Mesothelial cell of epicardium (in vitro differentiated cells): ENCODE measurements at regions not wholly inside any gene's neighbourhood (a gene's known extent, or its start where the extent isn't known, plus 50 kb on each side); places are given as distances from the start of the nearest gene placed in this dataset.

ENCODE experiments used
- DNase-seq, 2 experiments: peaks; one replicate each; pipeline ENCODE4 v3.0.0; 2021; ENCODE audit warnings: low spot score in 2 of 2; ENCODE audit not compliant: unreplicated experiment in 2 of 2
- H3K27ac Mint-ChIP-seq: 2 replicates; pipeline ENCODE4 v1.8.0; 2021; ENCODE audit warnings: mixed read lengths
- H3K27me3 Mint-ChIP-seq: 2 replicates; pipeline ENCODE4 v1.8.0; 2021; ENCODE audit warnings: low read depth, mixed read lengths
- H3K36me3 Mint-ChIP-seq: 2 replicates; pipeline ENCODE4 v1.8.0; 2021; ENCODE audit warnings: mixed read lengths
- H3K4me1 Mint-ChIP-seq: 2 replicates; pipeline ENCODE4 v1.8.0; 2021; ENCODE audit warnings: mixed read lengths
- H3K4me3 Mint-ChIP-seq: 2 replicates; pipeline ENCODE4 v1.8.0; 2021; ENCODE audit warnings: mild to moderate bottlenecking, moderate library complexity, mixed read lengths
- H3K9me3 Mint-ChIP-seq: 2 replicates; pipeline ENCODE4 v1.8.0; 2021; ENCODE audit warnings: mixed read lengths
- TF ChIP-seq, protein P1 (sequence below): fragments of 200-600 bp; sonication (generic); IDR thresholded peaks from one replicate; pipeline ENCODE4 v1.5.0; 2021; ENCODE audit warnings: antibody characterized with exemption; ENCODE audit not compliant: unreplicated experiment

DNA sequence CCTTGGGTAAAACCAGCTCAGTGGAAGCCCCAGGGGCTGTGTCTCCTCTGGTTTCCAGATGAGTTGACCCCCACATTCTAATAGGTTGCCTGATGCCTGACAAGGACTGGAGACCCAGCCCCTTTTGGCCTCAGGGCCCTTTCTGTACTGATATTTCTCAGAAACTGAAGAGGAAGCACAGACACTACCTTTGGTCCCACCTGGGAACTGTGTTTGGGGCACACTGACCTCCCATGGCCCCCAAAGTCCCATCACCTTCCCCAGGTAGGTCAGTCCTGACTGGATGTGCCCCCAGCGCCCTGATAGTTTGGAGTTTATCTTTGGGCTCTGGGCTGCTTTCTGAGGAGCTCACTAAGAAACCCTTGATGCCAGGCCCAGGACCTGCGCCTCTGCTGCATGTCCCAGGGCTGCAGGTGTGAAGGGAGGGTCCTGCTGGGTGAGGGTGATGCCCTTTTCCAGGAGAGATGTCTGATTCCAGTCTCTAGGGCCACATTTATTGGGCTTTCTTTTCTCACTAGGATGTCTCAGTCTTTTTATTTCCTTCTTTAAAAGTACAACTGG, 106.7 kb downstream of the GGTLC2 start:
- H3K27me3 Mint-ChIP-seq: peaks cover 62% of the 10 kb centered on the region
- TF ChIP-seq, protein P1, sequence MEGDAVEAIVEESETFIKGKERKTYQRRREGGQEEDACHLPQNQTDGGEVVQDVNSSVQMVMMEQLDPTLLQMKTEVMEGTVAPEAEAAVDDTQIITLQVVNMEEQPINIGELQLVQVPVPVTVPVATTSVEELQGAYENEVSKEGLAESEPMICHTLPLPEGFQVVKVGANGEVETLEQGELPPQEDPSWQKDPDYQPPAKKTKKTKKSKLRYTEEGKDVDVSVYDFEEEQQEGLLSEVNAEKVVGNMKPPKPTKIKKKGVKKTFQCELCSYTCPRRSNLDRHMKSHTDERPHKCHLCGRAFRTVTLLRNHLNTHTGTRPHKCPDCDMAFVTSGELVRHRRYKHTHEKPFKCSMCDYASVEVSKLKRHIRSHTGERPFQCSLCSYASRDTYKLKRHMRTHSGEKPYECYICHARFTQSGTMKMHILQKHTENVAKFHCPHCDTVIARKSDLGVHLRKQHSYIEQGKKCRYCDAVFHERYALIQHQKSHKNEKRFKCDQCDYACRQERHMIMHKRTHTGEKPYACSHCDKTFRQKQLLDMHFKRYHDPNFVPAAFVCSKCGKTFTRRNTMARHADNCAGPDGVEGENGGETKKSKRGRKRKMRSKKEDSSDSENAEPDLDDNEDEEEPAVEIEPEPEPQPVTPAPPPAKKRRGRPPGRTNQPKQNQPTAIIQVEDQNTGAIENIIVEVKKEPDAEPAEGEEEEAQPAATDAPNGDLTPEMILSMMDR: no peak
- DNase-seq: no peak
- H3K9me3 Mint-ChIP-seq: no peaks in the 10 kb centered on the region
- no peak overlapping the region for H3K27ac Mint-ChIP-seq
- no peaks in the 10 kb centered on the region for H3K36me3 Mint-ChIP-seq
- H3K4me3 Mint-ChIP-seq: no peak overlapping the region
- H3K4me1 Mint-ChIP-seq: no peaks in the 10 kb centered on the region

DNA sequence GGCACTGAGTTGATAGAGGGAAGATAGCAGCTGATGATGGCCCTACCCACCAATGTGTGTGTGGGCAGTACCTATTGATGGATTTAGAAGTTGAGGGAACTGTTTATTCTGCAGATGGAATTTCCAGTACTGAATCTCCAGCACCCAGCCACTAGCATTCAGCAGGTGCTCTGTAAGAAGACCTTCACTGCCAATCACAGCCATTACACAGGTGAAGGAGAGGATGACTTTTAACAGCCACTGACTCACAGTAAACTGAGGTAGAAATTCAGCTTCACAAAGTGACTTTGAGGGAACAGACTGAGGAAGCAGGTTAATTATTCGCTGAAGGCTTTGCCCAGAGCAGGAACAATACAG, 107.8 kb downstream of the GGTLC2 start:
- TF ChIP-seq, protein P1: no peak
- Mint-ChIP-seq H3K4me1 (no peaks in the 10 kb centered on the region), H3K27me3 (peaks cover 67% of the 10 kb centered on the region)

DNA sequence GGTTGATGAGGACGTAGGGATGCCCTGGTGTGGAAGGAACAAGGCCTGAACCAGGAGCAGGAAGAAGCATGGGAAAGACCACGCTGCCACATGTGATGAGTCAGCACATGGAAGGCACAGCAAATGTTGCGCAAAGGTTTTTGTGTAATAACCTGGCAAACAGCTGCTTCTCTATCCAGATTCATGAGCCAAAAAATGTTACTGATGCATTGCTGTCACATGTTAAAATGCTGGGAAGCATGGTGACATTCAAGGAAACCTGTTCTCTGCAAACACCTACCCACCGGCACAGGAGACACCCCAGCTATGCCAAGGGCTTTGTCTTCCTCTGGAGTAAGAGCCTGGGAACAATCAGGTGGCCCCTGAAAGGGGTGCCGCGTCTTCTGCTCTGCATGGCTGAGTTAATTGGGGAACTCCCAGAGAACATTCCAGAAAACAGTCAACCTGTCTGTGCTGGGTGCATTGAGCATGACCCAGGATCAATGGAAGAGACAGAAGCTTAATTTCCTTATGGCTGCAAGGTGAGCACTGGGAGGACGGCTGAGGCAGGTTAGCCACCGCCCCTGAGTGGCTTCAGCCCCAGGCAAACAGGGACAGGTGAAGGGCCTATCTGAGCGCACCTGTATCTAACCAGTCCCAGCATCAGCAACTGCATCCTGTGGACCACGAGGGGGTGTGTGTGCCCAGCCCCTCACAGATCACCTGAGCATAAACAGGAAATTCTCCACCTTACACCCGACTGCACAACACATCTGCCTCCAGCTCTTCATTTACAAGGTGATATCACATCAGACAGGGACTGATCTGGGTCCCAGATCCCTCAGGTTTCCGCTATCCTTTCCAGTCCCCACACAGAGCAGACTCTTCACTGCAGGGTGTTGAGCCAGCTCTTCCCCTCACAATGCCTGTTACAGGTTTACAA, 108.4 kb downstream of the GGTLC2 start:
- no peak for DNase-seq
- Mint-ChIP-seq H3K27ac (no peak overlapping the region), H3K36me3 (no peaks in the 10 kb centered on the region), H3K27me3 (peaks cover 66% of the 10 kb centered on the region), H3K4me3 (no peak overlapping the region), H3K9me3 (no peaks in the 10 kb centered on the region), H3K4me1 (no peaks in the 10 kb centered on the region)
- TF ChIP-seq, protein P1: no peak

More for the DNA sequence above, 107.8 kb downstream of the GGTLC2 start:
- H3K36me3 Mint-ChIP-seq: no peaks in the 10 kb centered on the region
- no peak for DNase-seq
- no peaks in the 10 kb centered on the region for H3K9me3 Mint-ChIP-seq
- no peak overlapping the region for H3K27ac Mint-ChIP-seq
- no peak overlapping the region for H3K4me3 Mint-ChIP-seq

DNA sequence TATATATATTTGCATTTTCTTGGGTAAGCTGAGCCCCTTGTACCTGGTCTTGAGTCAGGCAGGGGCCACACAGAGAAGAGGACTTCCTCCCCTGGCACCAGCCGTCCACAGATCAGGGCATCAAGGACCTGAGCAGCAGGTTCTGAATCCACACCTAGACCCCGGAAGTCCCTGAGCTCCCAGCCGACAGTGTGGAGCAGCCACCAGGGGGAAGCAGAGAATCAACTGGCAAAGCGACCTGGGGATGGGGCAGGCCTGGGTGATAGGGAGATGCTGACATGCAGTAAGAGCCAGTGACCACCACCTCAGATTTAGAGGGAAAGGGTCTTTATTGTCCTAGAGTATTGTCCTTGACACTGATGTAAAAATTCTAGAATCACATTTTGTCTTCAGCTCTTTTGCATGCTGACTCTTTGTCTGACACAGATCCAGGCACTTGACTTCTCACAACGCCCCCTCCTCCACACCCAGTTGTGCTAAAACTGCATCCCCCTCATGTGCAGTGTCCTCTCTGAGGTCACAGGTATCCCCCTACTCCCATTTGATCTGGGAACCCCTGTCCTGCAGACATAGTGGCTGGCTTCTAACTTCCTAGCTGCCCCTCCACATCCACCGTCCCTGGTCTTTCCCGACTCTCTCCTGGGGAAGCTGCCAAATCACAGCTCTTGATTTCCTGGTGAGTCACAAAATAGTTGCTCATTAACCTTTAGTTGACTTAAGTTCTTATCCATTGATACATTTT, 109.3 kb downstream of the GGTLC2 start:
- H3K4me3 Mint-ChIP-seq: no peak overlapping the region
- no peak overlapping the region for H3K27ac Mint-ChIP-seq
- no peaks in the 10 kb centered on the region for H3K36me3 Mint-ChIP-seq
- DNase-seq: peak in 1 of 2 experiments; percentile 66
- H3K4me1 Mint-ChIP-seq: no peaks in the 10 kb centered on the region
- H3K27me3 Mint-ChIP-seq: peaks cover 65% of the 10 kb centered on the region
- H3K9me3 Mint-ChIP-seq: no peaks in the 10 kb centered on the region
- TF ChIP-seq, protein P1: peak; percentile 45

DNA sequence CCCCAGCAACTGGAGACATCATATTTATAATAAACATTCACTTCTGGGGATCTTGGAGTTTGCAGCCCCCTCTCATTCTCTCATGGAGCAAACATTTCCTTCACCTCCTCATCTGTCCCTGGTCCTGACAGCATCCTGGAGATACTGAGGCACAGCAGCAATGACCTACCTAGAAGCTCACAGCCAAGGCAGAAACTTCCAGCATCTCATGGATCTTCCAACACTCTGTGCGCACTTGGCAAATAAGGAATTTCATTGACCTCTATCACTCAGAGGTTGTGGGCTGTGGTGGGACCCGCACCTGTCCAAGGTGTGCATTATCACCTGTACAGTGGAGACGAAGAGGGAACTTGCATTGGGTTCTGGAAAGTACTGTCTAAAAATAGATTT, 109.8 kb downstream of the GGTLC2 start:
- Mint-ChIP-seq H3K27ac (no peak overlapping the region), H3K9me3 (no peaks in the 10 kb centered on the region), H3K4me3 (no peak overlapping the region), H3K4me1 (no peaks in the 10 kb centered on the region), H3K36me3 (no peaks in the 10 kb centered on the region), H3K27me3 (peaks cover 68% of the 10 kb centered on the region)
- DNase-seq: no peak
- TF ChIP-seq, protein P1: no peak
